Mammary epithelial cell (primary cell): ENCODE measurements at regions not wholly inside any gene's neighbourhood (a gene's known extent, or its start where the extent isn't known, plus 50 kb on each side); places are given as distances from the start of the nearest gene placed in this dataset.

Experiments
- CTCF ChIP-seq, 2 donors: IDR thresholded peaks in 1 of 2; conservative IDR thresholded peaks in 1 of 2; 2 replicates each; pipeline ENCODE4 v1.5.1; 2011 to 2012; ENCODE audit warnings: inconsistent platforms in 2 of 2, low read length in 2 of 2, mild to moderate bottlenecking in 2 of 2, control low read depth in 1 of 2, low read depth in 1 of 2; ENCODE audit not compliant: insufficient read depth in 1 of 2; ENCODE audit errors: extremely low read depth in 1 of 2
- EZH2 ChIP-seq: IDR thresholded peaks from 2 replicates; pipeline ENCODE4 v1.6.1; 2012; ENCODE audit warnings: low read length, inconsistent platforms, borderline replicate concordance

- no peak for TF ChIP-seq CTCF (conservative IDR thresholded peaks at IDR 0.05 in 1 of 2, IDR thresholded peaks at IDR 0.05 in 1 of 2; ENCODE audit: extremely low read depth in 1 of 2, insufficient read depth in 1 of 2, low read depth in 1 of 2, low read length in 2 of 2)
- no peak for TF ChIP-seq EZH2
Observed at GRCh38 chr1:103367186-103367585, 158.3 kb upstream of the RNPC3 start.
